CD4-positive, alpha-beta T cell treated with Interleukin-2 at 100 ng/mL for 4 hours (primary cell): ENCODE measurements at regions not wholly inside any gene's neighbourhood (a gene's known extent, or its start where the extent isn't known, plus 50 kb on each side); places are given as distances from the start of the nearest gene placed in this dataset.

Experiments
- DNase-seq: peaks from one replicate; pipeline ENCODE4 v3.0.0-alpha.2; 2020; ENCODE audit warnings: low spot score

DNA sequence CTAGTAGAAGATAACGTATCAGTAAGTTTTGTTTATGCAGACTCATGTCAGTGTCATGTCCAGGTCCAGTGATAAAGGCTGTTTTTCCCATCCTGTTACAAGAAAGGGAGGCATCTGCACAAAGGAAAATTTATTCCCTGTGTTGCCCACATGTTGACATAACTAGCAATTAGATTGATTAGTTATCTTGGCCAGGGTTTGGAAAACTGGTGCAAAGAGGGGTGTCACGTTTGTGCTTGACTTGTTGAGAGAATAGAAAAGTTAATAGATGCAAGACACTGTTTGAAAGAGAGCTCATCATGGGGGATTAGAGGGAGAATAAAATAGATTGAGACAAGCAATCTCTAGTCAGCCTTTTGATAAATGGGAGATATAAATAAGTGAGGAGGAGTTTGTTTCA lies 1357.0 kb upstream of the AGA start:
- no peak for DNase-seq

- DNase-seq = no peak
Observed at GRCh38 chr4:178808106-178808505, 1365.9 kb upstream of the AGA start.

DNA sequence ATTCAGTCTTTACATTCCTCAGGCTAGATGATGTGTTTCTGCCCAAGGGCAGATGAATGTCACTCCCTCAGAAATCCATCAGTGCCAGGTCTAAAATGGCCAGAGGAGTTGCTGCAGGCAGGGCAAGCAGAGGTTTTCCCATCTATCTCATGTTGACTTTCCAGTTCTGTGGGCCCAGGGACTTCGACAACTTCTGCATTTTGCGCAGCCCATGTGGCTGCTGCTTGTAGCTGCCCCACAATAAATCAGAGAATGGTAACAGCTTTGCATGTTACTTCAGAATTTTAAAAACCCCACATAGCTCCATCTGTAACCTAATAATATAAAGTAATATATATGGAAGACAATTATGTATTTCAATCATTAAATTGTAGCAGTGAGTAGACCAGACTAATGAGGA lies 1367.7 kb upstream of the AGA start:
- DNase-seq = no peak

DNA sequence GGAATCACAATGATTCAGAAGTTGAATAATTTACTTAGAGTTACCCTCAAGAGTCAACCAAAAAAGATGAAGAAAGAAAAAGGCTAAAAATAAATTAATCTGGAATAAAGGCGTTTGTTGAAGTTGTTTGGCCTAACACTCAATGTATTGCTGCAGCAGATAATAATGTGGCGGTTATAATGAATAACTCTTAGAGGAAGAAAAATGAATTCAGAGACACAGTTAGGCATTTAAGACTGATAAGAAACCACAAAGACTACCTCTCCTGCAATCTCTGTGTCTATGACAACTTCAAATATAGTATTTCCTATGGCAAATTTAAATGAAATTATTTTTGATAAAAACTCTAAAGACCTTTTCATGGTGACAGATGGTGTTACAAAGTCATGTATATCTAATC lies 1369.1 kb upstream of the AGA start:
- no peak for DNase-seq

DNA sequence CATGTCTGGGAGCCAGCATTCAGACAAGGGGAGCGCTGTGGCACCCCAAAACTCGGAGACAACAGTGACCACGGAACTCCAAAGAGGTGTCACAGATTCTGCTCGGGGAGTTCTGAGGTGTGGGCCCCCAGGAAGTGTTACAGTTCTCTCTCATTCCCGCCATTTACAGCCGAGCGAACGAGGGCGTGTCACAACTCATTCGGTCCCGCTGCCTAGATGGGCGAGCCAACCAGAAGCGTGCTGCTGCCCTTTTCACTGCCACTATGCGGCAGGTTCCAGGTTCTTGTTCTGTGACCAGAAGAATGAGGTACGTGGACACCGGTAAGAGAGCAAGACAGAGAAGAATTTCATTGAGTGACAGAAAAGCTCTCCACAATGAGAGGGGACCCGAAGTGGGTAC lies 1370.6 kb upstream of the AGA start:
- no peak for DNase-seq

DNA sequence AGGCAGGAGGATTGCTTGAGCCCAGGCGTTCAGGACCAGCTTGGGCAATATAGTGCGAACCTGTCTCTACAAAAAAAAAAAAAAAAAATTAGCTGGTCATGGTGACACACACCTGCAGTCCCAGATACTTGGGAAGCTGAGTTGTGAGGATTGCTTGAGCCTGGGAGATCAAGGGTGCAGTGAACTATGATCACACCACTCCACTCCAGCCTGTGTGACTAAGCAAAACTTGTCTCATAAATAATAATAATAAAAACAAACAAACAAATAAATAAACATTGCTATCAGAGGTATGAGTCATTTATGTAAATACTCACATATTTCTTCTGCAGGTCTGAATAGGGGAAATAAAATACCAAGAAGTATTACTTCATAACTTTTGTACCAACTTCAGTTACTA lies 1372.7 kb upstream of the AGA start:
- no peak for DNase-seq

GRCh38 chr4:178823673-178824295 lies 1381.5 kb upstream of the AGA start:
- DNase-seq = no peak

DNA sequence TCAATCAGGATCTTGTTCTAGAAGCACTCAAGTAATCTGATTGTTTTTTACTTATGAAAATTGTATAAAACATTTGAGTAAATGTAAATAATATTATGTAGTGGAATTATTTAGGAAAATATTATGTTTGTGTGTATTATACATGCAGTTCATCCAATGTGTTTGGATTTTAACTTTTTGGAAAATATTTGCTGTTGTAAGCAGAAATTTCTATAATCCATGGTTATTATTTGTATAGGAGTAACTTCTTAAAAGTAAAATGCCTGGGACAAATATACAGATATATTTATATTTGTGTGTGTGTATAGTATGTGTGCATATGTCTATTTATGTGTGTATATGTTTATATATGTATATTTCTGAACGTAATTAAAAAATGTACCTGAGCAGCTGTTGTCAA lies 1394.6 kb upstream of the AGA start:
- DNase-seq = no peak

- DNase-seq = no peak
Observed at GRCh38 chr4:178838776-178839175, 1396.5 kb upstream of the AGA start.

DNA sequence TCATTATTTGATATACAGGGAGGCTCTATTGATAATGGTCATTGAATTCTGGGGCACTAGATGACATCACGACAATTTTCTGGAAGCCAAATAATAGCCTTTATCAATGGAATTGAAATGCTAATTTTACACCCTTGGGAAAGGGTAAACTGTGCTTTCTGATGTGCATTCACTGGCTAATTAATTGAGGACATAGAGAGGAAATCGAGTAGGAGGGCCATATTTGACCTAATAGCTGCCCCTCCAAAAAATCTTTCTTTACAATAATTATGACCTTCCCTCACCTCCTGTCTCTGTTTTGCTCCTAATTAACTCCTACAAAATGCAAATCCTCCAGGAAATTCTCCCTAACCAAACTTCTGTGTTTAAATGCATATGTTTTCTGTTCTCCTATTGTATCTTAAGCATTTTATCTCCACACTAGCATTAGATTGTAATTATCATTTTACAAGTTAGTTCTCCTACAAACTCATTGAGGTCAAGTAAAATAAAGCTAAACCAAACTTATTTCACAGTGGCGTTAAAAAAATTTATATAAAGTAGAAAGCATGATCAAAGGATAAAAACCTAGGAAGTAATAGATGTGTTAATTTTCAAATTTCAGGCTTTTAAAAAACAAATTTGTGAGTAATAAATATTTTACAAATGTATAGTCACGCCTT lies 1414.0 kb upstream of the AGA start:
- DNase-seq = no peak

GRCh38 chr4:178871476-178871875 lies 1429.2 kb upstream of the AGA start:
- no peak for DNase-seq

DNA sequence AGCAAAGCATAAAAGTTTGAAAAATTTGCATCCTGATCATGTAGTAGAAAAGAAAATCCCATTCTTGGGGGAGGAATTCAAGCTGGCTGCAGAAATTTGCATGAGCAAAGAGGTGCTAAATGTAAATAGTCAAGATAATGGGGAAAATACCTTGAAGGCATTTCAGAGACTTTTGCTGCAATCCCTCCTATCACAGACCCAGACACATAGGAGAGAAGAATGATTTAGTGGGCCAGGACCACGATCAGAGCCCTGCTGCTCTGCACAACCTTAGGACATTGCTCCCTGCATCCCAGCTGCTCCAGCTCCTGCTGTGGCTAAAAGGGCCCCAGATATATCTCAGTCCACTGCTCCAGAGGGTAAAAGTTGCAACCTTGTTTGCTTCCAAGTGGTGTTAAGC lies 1439.7 kb upstream of the AGA start:
- DNase-seq = no peak

DNA sequence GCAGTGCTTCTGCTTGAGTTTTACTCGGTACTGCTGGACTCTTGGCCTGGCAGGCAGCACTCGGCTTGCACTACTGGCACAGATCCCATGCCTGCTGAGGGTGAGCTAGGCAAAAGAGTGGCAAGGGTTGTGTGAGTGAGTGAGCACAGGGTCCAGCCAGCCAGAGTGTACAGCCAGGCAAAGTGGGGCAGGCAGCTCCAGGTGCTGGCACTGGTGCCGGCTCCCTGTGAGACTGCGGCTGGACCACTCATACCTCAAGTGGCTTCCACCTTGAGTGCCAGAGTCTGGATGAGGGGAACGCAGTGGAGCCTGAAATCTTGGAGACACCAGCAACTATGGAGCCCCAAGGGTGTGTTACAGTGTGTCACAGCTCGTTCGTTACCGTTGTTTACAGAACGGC lies 1451.9 kb upstream of the AGA start:
- no peak for DNase-seq

DNA sequence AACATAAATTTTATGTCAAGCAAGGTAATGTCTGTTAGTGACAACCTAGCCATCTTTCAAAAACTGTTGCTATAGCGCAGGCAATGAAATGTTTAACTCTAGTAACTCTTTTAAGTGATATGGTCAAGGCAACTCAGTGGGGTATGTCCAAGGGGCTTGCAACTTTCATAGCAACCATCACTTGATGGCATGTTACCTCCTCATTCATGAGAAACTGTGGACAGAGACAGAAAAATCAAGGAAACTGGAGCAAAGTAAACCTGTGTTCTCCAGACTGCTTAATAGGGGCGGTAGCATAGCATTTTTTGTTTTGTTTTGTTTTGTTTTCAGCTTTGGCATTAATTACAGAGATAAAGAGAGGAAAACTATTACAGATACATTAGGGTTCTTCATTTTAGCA lies 1456.8 kb upstream of the AGA start:
- no peak for DNase-seq

GRCh38 chr4:178917756-178918155 lies 1475.5 kb upstream of the AGA start:
- no peak for DNase-seq

DNA sequence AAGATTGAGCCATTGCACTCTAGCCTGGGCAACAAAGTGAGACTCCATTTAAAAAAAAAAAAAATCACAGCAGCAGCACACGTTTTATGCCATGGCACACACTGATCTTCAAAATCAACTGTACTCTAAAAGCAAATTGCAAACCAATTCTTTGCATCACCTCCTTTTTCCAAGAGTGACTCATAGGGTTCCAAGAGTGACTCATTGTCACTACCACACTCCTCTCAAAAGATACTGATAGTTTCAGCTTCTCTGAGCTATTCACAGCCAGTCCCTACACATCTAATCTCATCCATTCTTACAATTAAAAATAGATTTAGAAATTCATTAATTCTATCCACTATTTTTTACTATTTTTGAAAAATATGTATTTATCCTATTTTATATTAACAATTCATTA lies 1494.9 kb upstream of the AGA start:
- DNase-seq = no peak

GRCh38 chr4:178941975-178942374 lies 1499.7 kb upstream of the AGA start:
- DNase-seq = no peak

DNA sequence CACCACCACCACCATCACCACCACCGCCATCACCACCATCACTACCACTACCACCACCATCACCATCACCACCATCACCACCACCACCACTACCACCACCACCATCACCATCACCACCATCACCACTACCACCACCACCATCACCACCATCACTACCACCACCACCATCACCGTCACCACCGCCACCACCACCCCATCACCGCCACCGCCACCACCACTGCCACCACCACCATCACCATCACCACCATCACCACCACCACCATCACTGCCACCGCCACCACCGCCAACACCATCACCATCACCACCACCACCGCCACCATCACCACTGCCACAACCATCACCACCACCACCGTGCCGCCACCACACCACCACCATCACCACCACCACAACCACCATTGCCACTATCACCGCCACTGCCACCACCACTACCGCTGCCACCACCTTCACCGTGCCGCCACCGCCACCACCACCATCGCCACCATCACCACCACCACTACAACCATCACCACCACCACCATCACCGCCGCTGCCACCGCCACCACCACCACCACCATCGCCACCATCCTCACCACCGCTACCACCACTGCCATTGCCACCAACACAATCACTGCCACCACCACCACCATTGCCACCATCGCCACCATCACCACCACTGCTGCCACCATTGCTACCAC lies 1511.3 kb upstream of the AGA start:
- no peak for DNase-seq

- DNase-seq = no peak
Observed at GRCh38 chr4:178955614-178956013, 1513.4 kb upstream of the AGA start.

DNA sequence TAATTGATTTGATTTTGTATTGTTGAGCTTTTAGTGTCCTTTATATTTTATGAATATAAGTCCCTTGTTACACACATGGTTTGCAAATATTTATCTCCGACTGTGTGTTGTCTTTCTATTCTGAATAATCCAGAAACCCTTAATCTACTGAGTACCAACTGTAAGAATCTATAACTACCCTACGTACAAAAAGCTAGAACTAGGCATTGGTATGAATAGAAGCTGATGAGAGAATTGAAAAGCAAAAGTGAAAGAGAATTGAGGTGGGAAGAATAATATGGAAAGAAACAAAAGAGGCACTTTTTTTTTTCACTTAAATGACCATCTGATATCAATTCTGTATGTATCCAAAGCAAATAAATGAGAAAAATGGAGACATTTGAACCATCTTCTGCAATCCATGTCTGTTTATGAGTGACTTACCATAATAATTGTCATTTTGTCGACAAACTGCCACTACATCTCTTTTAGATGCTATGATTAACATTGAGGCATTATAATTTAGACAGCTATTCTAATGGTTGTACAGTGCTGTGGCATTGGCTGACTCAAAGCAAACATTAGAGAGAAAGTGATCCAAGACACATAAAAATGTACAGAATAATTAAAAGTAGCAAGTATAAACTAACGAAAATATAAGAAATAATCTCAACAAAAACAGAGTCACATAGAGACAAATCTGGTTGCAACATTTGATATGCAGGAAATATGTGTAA lies 1516.6 kb upstream of the AGA start:
- no peak for DNase-seq

GRCh38 chr4:178963446-178964045 lies 1521.3 kb upstream of the AGA start:
- DNase-seq = no peak

DNA sequence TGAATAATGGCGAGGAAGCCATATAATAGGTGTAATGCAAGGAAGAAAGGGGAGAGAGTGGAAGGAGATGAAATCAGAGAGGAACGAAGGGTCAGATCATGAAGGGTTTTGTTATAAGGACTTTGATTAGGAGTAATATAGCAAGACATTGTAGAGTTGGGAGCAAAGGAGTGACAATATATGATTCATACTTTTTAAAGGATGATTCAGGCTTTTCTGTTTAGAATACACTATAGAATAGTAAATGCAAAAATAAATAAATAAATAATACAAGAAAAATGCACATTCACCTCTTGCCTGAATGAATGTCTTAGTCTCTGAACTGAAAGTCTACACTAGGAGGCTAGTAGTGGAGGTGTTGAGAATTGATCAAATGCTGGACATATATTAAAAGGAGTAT lies 1524.4 kb upstream of the AGA start:
- no peak for DNase-seq
